SK-N-SH treated with all-trans-retinoic acid at 6 μM for 48 hours (cell line): ENCODE measurements at regions not wholly inside any gene's neighbourhood (a gene's known extent, or its start where the extent isn't known, plus 50 kb on each side); places are given as distances from the start of the nearest gene placed in this dataset.

Experiments
- CREB5 ChIP-seq: fragments of 250-450 bp; sonication (Bioruptor Pico); IDR thresholded peaks from 2 replicates; pipeline ENCODE4 v1.5.1; 2020; ENCODE audit warnings: low read depth, mild to moderate bottlenecking, moderate library complexity
- GLIS3 ChIP-seq: fragments of 250-450 bp; sonication (Bioruptor Pico); IDR thresholded peaks from 2 replicates; pipeline ENCODE4 v1.5.0; 2020; ENCODE audit warnings: mild to moderate bottlenecking, moderate library complexity
- PATZ1 ChIP-seq: fragments of 250-450 bp; sonication (Bioruptor Pico); IDR thresholded peaks from 2 replicates; pipeline ENCODE4 v1.8.0; 2020; ENCODE audit warnings: mild to moderate bottlenecking, moderate library complexity, borderline replicate concordance
- POU6F1 ChIP-seq: fragments of 250-450 bp; sonication (Bioruptor Pico); IDR thresholded peaks from 2 replicates; pipeline ENCODE4 v1.8.0; 2021; ENCODE audit warnings: low read depth, mild to moderate bottlenecking, moderate library complexity, borderline replicate concordance
- ZNF565 ChIP-seq: fragments of 450-650 bp; formaldehyde crosslinking; conservative IDR thresholded peaks from 2 replicates; pipeline ENCODE4 v1.5.0; 2020; ENCODE audit warnings: low read depth, mild to moderate bottlenecking, moderate library complexity

GRCh38 chr18:40088130-40088529, 1866.9 kb upstream of the PIK3C3 start:
- TF ChIP-seq ZNF565 (no peak), PATZ1 (CRISPR knock-in tag) (no peak), POU6F1 (CRISPR knock-in tag) (no peak), GLIS3 (no peak), CREB5 (CRISPR knock-in tag) (no peak)
